Endothelial cell of umbilical vein (primary cell): ENCODE measurements at regions not wholly inside any gene's neighbourhood (a gene's known extent, or its start where the extent isn't known, plus 50 kb on each side); places are given as distances from the start of the nearest gene placed in this dataset.

Experiments used
- CTCF ChIP-seq, 2 donors: IDR thresholded peaks; 1 replicate in 1 of 2; 2 replicates in 1 of 2; pipeline ENCODE4 v1.5.1; 2011; ENCODE audit warnings: low read length in 2 of 2, mild to moderate bottlenecking in 2 of 2, moderate library complexity in 2 of 2, control low read depth in 1 of 2, inconsistent platforms in 1 of 2, low read depth in 1 of 2; ENCODE audit not compliant: insufficient read depth in 1 of 2; ENCODE audit errors: extremely low read depth in 1 of 2
- EZH2 ChIP-seq: IDR thresholded peaks from 2 replicates; pipeline ENCODE4 v1.6.1; 2012; ENCODE audit warnings: borderline replicate concordance, low read depth, mild to moderate bottlenecking, moderate library complexity, low read length, inconsistent platforms; ENCODE audit not compliant: severe bottlenecking
- GATA2 ChIP-seq: IDR thresholded peaks from 2 replicates; pipeline ENCODE4 v1.7.0; 2011; ENCODE audit warnings: low read depth, mild to moderate bottlenecking, moderate library complexity, mixed read lengths, low read length; ENCODE audit not compliant: insufficient read length, insufficient read depth
- JUN ChIP-seq: IDR thresholded peaks from 2 replicates; pipeline ENCODE4 v1.6.1; 2011; ENCODE audit warnings: borderline replicate concordance, low read depth; ENCODE audit not compliant: insufficient read length, insufficient read depth
- MAX ChIP-seq: IDR thresholded peaks from 2 replicates; pipeline ENCODE4 v1.6.1; 2011; ENCODE audit not compliant: insufficient read depth, insufficient read length
- MYC ChIP-seq: IDR thresholded peaks from one replicate; pipeline ENCODE4 v1.6.1; 2011; ENCODE audit warnings: mild to moderate bottlenecking, low read depth, low read length
- POLR2A ChIP-seq: IDR thresholded peaks from 2 replicates; pipeline ENCODE4 v1.6.1; 2012; ENCODE audit warnings: low read depth, mild to moderate bottlenecking, control low read depth, low read length
- POLR2AphosphoS5 ChIP-seq: IDR thresholded peaks from 2 replicates; pipeline ENCODE4 v1.6.1; 2012; ENCODE audit warnings: low read depth, mild to moderate bottlenecking, control low read depth, low read length, moderate library complexity; ENCODE audit not compliant: insufficient read depth

DNA sequence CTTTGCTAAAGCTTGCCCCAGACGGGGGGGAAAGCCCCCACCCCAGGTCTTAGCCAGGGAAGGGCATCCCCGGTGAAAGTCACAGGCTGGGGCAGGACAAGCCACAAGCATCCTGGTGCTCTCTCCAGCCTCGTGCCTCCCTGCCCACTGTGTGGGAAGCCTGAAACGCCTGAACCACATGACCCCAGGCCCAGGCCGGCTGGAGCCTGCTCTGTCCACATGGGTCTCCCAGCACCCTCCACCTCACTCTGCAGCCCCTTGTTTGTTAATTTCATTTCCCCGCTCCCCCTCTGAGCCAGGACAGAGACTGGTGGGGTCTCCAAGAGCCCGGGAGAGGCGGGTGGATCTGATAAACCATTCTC, 58.3 kb upstream of the TCF20 start:
- TF ChIP-seq CTCF (IDR thresholded peaks at IDR 0.05; ENCODE audit: extremely low read depth in 1 of 2, insufficient read depth in 1 of 2, low read depth in 1 of 2, low read length in 2 of 2) (no peak), POLR2A (no peak), EZH2 (no peak), JUN (no peak), GATA2 (no peak), POLR2AphosphoS5 (no peak), MAX (no peak), MYC (no peak)
